Suprapubic skin (tissue), 4 donors: ENCODE measurements at regions not wholly inside any gene's neighbourhood (a gene's known extent, or its start where the extent isn't known, plus 50 kb on each side); places are given as distances from the start of the nearest gene placed in this dataset.

ENCODE experiments used
- DNase-seq, 2 donors: peaks; one replicate each; pipeline ENCODE4 v3.0.0-alpha.2; 2019; ENCODE audit warnings: low spot score in 2 of 2
- H3K27ac ChIP-seq: fragments of 200-600 bp; sonication (generic); one replicate; pipeline ENCODE4 v1.5.1; 2019
- H3K27me3 ChIP-seq: fragments of 200-600 bp; sonication (generic); one replicate; pipeline ENCODE4 v1.5.1; 2019
- H3K36me3 ChIP-seq: fragments of 200-600 bp; sonication (generic); one replicate; pipeline ENCODE4 v1.5.1; 2019
- H3K4me1 ChIP-seq: fragments of 200-600 bp; sonication (generic); one replicate; pipeline ENCODE4 v1.5.1; 2019
- H3K4me3 ChIP-seq: fragments of 200-600 bp; sonication (generic); one replicate; pipeline ENCODE4 v1.5.1; 2019; ENCODE audit warnings: mild to moderate bottlenecking
- H3K9me3 ChIP-seq: fragments of 200-600 bp; sonication (generic); one replicate; pipeline ENCODE4 v1.5.1; 2019
- EP300 ChIP-seq: sonication (generic); formaldehyde crosslinking; IDR thresholded peaks from one replicate; pipeline ENCODE4 v1.6.1; 2017; ENCODE audit warnings: antibody characterized with exemption
- POLR2A ChIP-seq, 2 donors: fragments of 450-650 bp; IDR thresholded peaks; one replicate each; pipeline ENCODE4 v1.6.1; 2017; ENCODE audit warnings: antibody characterized with exemption in 2 of 2, mild to moderate bottlenecking in 2 of 2, moderate library complexity in 2 of 2
- POLR2AphosphoS5 ChIP-seq, 3 donors: sonication (generic); formaldehyde crosslinking; IDR thresholded peaks; one replicate each; pipeline ENCODE4 v1.6.1; 2017; ENCODE audit warnings: antibody characterized with exemption in 3 of 3
- WGBS: methylation state at CpG from one replicate; pipeline ENCODE4 v1.1.5; 2018; 5-methylcytosine and 5-hydroxymethylcytosine counted together
- TF ChIP-seq, protein P1 (sequence below), 2 donors: fragments of 200-600 bp in 1 of 2; fragments of 450-650 bp in 1 of 2; sonication (generic) in 1 of 2; IDR thresholded peaks; one replicate each; pipeline ENCODE4 v1.5.1; 2016 to 2019; ENCODE audit warnings: antibody characterized with exemption in 2 of 2, mild to moderate bottlenecking in 1 of 2, moderate library complexity in 1 of 2

DNA sequence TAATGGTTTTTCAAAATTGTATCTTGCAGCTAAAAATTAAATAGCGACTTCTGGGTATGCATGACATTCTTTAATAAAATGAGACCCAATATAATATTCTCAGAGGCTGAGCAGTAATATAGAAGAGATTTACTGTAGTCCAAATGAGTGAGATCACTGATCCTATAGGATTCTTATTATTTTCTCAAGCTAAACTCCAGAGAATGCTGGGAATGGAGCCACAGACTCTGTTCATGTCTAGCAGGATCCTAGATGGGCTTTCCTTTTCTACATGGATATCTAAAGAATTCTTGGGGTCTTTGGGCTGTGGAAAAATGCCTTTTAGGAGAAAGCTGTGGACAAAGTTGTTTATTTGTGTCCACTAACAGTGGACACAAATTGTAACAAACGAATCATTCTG lies 150.7 kb upstream of the ZNF644 start:
- TF ChIP-seq, protein P1, sequence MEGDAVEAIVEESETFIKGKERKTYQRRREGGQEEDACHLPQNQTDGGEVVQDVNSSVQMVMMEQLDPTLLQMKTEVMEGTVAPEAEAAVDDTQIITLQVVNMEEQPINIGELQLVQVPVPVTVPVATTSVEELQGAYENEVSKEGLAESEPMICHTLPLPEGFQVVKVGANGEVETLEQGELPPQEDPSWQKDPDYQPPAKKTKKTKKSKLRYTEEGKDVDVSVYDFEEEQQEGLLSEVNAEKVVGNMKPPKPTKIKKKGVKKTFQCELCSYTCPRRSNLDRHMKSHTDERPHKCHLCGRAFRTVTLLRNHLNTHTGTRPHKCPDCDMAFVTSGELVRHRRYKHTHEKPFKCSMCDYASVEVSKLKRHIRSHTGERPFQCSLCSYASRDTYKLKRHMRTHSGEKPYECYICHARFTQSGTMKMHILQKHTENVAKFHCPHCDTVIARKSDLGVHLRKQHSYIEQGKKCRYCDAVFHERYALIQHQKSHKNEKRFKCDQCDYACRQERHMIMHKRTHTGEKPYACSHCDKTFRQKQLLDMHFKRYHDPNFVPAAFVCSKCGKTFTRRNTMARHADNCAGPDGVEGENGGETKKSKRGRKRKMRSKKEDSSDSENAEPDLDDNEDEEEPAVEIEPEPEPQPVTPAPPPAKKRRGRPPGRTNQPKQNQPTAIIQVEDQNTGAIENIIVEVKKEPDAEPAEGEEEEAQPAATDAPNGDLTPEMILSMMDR (IDR thresholded peaks at IDR 0.05), result no peak
- TF ChIP-seq POLR2AphosphoS5 (IDR thresholded peaks at IDR 0.05) (no peak), EP300 (no peak), POLR2A (IDR thresholded peaks at IDR 0.05) (no peak)
- no peak overlapping the region for H3K27ac ChIP-seq
- H3K36me3 ChIP-seq, result no peaks in the 10 kb centered on the region
- no peaks in the 10 kb centered on the region for H3K9me3 ChIP-seq
- peaks cover 37% of the 10 kb centered on the region for H3K27me3 ChIP-seq
- 39% methylated on average over 2 of the region's 2 CpGs for WGBS
- no peak overlapping the region for H3K4me3 ChIP-seq
- no peak for DNase-seq
- H3K4me1 ChIP-seq, result no peaks in the 10 kb centered on the region

DNA sequence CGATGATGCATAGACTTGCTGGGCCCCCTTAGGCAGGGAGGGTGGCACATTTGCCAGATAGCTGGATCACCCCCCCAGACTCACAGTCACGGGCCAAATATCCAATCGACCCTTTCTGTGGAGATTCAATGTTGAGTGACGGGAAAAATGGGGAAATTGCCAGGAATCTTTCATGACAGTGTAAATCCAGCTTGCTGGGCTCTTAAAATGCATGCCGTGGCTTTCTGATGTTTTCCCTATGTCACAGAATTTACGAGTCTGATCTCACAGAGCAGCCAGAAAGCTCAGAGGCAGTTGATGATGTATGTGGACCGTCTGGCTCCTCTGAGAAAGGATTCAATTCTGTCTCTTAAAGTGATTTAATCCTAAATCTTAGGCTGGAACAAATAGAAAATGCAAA lies 150.1 kb upstream of the ZNF644 start:
- no peak for DNase-seq
- 18% methylated on average over 7 of the region's 7 CpGs for WGBS

DNA sequence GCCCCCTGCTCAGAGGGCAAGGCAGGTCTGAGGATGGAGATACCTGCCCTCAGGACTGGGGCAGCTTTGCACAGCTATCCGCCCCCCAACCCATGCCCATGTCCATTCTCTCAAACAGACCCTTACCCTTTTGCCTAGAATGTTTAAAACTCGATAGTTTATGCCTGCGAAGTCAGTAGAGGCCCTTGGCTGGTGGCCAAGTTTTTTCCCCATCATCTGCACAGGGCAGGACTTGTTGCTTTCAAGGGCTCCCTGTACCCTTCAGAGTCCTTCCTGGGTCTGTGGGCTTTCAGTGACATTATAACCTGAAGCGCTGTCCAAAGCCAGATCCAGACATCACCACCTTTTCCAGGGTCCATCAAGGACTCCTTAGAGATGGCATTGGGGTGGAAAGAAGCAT lies 148.7 kb upstream of the ZNF644 start:
- no peaks in the 10 kb centered on the region for H3K9me3 ChIP-seq
- WGBS, result 79% methylated on average over 3 of the region's 4 CpGs
- H3K4me3 ChIP-seq, result no peak overlapping the region
- H3K27me3 ChIP-seq, result peaks cover 29% of the 10 kb centered on the region
- no peak for DNase-seq
- no peak overlapping the region for H3K27ac ChIP-seq
- no peaks in the 10 kb centered on the region for H3K36me3 ChIP-seq
- TF ChIP-seq POLR2A (IDR thresholded peaks at IDR 0.05) (no peak), EP300 (no peak), POLR2AphosphoS5 (IDR thresholded peaks at IDR 0.05) (no peak)
- TF ChIP-seq, protein P1 (IDR thresholded peaks at IDR 0.05), result no peak
- no peaks in the 10 kb centered on the region for H3K4me1 ChIP-seq

More for the DNA sequence above, 150.1 kb upstream of the ZNF644 start:
- Histone ChIP-seq H3K9me3 (no peaks in the 10 kb centered on the region), H3K27me3 (peaks cover 34% of the 10 kb centered on the region), H3K36me3 (no peaks in the 10 kb centered on the region), H3K27ac (no peak overlapping the region), H3K4me3 (no peak overlapping the region), H3K4me1 (no peaks in the 10 kb centered on the region)
- TF ChIP-seq, protein P1 (IDR thresholded peaks at IDR 0.05), result no peak

DNA sequence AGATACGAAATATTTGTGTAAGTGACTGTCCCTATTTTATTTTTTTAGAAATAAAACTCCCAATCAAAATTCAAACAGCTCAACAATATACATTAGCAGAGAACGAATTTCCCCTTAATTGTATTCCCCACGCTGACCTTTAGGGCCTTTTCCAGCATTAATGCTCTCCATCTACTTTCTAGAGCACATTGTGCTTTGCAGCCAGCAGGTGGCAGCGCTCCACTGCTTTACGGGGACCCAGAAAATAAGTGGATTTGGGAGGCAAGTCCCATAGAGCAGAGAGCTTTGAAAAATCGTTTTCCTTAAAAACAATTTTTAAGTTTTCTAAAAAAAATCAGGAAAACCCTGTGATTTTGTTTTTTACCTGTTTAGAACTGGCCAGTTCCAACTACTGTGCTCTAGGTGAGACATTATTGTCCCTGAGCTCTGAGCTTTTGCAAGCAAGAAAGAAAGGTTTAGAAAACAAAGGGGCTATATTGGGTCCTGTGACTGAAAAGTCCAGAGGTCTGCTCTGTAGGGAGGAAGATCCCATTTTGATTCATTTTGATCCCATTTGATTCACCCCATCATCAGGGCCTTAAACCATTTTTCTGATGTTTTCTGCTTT lies 144.4 kb upstream of the ZNF644 start:
- H3K9me3 ChIP-seq, result no peaks in the 10 kb centered on the region
- WGBS, result 17% methylated on average over 6 of the region's 6 CpGs
- no peak overlapping the region for H3K4me3 ChIP-seq
- DNase-seq, result no peak
- H3K36me3 ChIP-seq, result no peaks in the 10 kb centered on the region
- H3K27ac ChIP-seq, result no peak overlapping the region
- peaks cover 4% of the 10 kb centered on the region for H3K4me1 ChIP-seq
- H3K27me3 ChIP-seq, result no peaks in the 10 kb centered on the region
- TF ChIP-seq EP300, result no peak
- TF ChIP-seq, protein P1 (IDR thresholded peaks at IDR 0.05), result peak; percentile 62 to 72

DNA sequence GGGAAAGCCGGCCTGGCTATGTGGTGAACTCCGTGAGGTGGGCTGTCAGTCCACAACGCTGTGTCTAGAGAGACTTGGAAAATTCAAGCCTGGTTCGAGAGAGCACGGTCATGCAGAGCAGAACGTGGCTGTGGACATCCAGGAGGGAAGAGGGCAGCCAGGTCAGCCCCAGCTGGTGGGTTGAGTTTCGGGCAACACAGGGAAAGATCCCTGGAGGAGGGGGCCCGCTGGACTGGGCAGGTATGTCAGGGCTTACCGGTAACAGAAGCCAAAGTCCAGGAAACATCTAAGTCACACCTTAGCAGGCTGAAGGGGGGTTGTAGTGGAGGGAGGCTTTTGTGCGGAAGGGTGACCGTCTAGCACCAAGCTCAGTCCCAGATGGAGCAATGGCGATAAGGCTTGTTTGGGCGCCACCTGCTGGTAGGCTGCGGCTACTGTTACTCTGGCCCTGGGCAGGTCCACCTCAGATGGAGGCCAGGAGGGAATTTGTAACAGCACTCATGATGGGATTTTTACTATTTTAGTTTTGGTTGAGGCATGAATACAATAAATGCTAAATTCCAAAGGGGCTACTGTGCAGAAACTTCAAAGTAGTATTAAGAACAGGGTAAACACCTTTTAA lies 143.3 kb upstream of the ZNF644 start:
- Histone ChIP-seq H3K27ac (no peak overlapping the region), H3K4me3 (no peak overlapping the region), H3K4me1 (peaks cover 5% of the 10 kb centered on the region), H3K27me3 (no peaks in the 10 kb centered on the region), H3K9me3 (no peaks in the 10 kb centered on the region), H3K36me3 (no peaks in the 10 kb centered on the region)
- WGBS, result 48% methylated on average over 13 of the region's 14 CpGs
- DNase-seq, result peak; percentile 83 to 87
- TF ChIP-seq POLR2A (IDR thresholded peaks at IDR 0.05) (no peak), EP300 (no peak), POLR2AphosphoS5 (IDR thresholded peaks at IDR 0.05) (no peak)
- TF ChIP-seq, protein P1 (IDR thresholded peaks at IDR 0.05), result peak; percentile 70 to 91
